K562 (cell line): ENCODE measurements at regions not wholly inside any gene's neighbourhood (a gene's known extent, or its start where the extent isn't known, plus 50 kb on each side); places are given as distances from the start of the nearest gene placed in this dataset.
"Not testable (repeated sequence)": the region's sequence is repeated elsewhere in the genome, so short reads cannot be mapped to it uniquely, and the experiment has no call there.

Source experiments
- ATAC-seq: fragments of 200-7000 bp; cut with Tn5 transposase; 3 replicates; pipeline ENCODE4 v1.9.1; 2020; ENCODE audit warnings: moderate library complexity
- BruUV-seq: library from RNA; stranded (reverse); fragments of 400-500 nt; replicated peaks from 2 replicates; lab custom pipeline; 2021; lab: Mats Ljungman, UMichigan
- CTCF ChIA-PET: fragments of 300-600 bp; formaldehyde crosslinking; extraction: SDS; loops from one replicate; lab custom pipeline; 2021; ENCODE audit warnings: low intra/inter-chr PET ratio; lab: Yijun Ruan, JAX
- POLR2A ChIA-PET: fragments of 300-600, 350-650 bp; sonication (Branson Sonifier 250); formaldehyde crosslinking; extraction: SDS; loops from one replicate; lab custom pipeline; 2021; ENCODE audit warnings: antibody characterized with exemption, inconsistent platforms; lab: Yijun Ruan, JAX
- DNase-seq, 4 experiments: peaks; one replicate each; pipeline versions ENCODE4 v3.0.0 to v3.0.0-alpha.2; 2011 to 2018; ENCODE audit warnings: low spot score in 3 of 4, mixed read lengths in 3 of 4; ENCODE audit errors: extremely low read depth in 1 of 4
- FAIRE-seq: peaks from 2 replicates; lab custom pipeline; 2011; peaks lifted over from hg19 to GRCh38; lab: Jason Lieb, UNC
- H2AFZ ChIP-seq: 2 replicates; pipeline ENCODE4 v1.6.0; 2011; ENCODE audit warnings: low read depth, low read length, control low read depth, inconsistent platforms
- H3K27ac ChIP-seq: fragments of 200-600 bp; 3 replicates; pipeline ENCODE4 v1.8.0; 2011; ENCODE audit warnings: low read depth, mild to moderate bottlenecking, control low read depth, inconsistent platforms, low read length, moderate library complexity, mixed read lengths; ENCODE audit errors: extremely low read depth
- H3K27me3 ChIP-seq, 2 experiments: fragments of 300-600 bp in 1 of 2; 2 replicates in 1 of 2; 3 replicates in 1 of 2; pipeline versions ENCODE4 v1.6.0 to v1.8.0; 2011; ENCODE audit warnings: inconsistent platforms in 2 of 2, low read length in 2 of 2, mild to moderate bottlenecking in 1 of 2, mixed read lengths in 1 of 2, moderate library complexity in 1 of 2; ENCODE audit not compliant: control insufficient read depth in 2 of 2, insufficient read depth in 2 of 2
- H3K36me3 ChIP-seq: fragments of 300-600 bp; 3 replicates; pipeline ENCODE4 v1.8.0; 2011; ENCODE audit warnings: mild to moderate bottlenecking, low read length, inconsistent platforms; ENCODE audit not compliant: control insufficient read depth, insufficient read depth
- H3K4me1 ChIP-seq, 2 experiments: fragments of 200-600 bp in 1 of 2; replicated peaks in 1 of 2; 2 replicates in 1 of 2; 3 replicates in 1 of 2; pipeline versions ENCODE4 v1.5.1 to v1.8.0; 2011; ENCODE audit warnings: inconsistent platforms in 2 of 2, low read length in 2 of 2, mild to moderate bottlenecking in 1 of 2, mixed read lengths in 1 of 2, moderate library complexity in 1 of 2; ENCODE audit not compliant: control insufficient read depth in 2 of 2, insufficient read depth in 2 of 2
- H3K4me2 ChIP-seq: 2 replicates; pipeline ENCODE4 v1.6.1; 2011; ENCODE audit warnings: low read length, control low read depth, inconsistent platforms, mixed read lengths; ENCODE audit not compliant: insufficient read depth
- H3K4me3 ChIP-seq: fragments of 200-600 bp; sonication (generic), shearing (Covaris generic); 2 replicates; pipeline ENCODE4 v1.5.1; 2016; ENCODE audit warnings: control low read depth, inconsistent platforms
- H3K79me2 ChIP-seq: fragments of 200-600 bp; 3 replicates; pipeline ENCODE4 v1.8.0; 2011; ENCODE audit warnings: low read length, inconsistent platforms; ENCODE audit not compliant: control insufficient read depth, insufficient read depth
- H3K9ac ChIP-seq, 2 experiments: 2 replicates each; pipeline versions ENCODE4 v1.6.0 to v1.6.1; 2011; ENCODE audit warnings: low read depth in 2 of 2, low read length in 2 of 2, control low read depth in 1 of 2, inconsistent platforms in 1 of 2, mild to moderate bottlenecking in 1 of 2, mixed read lengths in 1 of 2; ENCODE audit not compliant: insufficient read depth in 1 of 2
- H3K9me1 ChIP-seq: one replicate; pipeline ENCODE4 v1.6.0; 2011; ENCODE audit warnings: inconsistent platforms, mild to moderate bottlenecking, low read length, moderate library complexity; ENCODE audit not compliant: control insufficient read depth, insufficient read depth
- H3K9me3 ChIP-seq: replicated peaks from 2 replicates; pipeline ENCODE4 v1.5.1; 2011; ENCODE audit warnings: low read depth, low read length, inconsistent platforms; ENCODE audit not compliant: control insufficient read depth, insufficient read depth
- H4K20me1 ChIP-seq: replicated peaks from 2 replicates; pipeline ENCODE4 v1.6.1; 2011; ENCODE audit warnings: low read length, inconsistent platforms, mixed read lengths; ENCODE audit not compliant: control insufficient read depth, insufficient read depth
- ZBTB33 ChIP-seq: sonication (generic); formaldehyde crosslinking; IDR thresholded peaks from 2 replicates; pipeline ENCODE4 v1.8.1; 2023; ENCODE audit warnings: mild to moderate bottlenecking, missing genetic modification reagents
- WGBS: fragments of 100-300 bp; shearing (Covaris generic); methylation state at CpG from one replicate; pipeline ENCODE4 v1.1.6; 2016; ENCODE audit warnings: low coverage, mixed read lengths; ENCODE audit not compliant: insufficient coverage; ENCODE audit errors: missing lambda C conversion rate; 5-methylcytosine and 5-hydroxymethylcytosine counted together
- in situ Hi-C: fragments of 300-500 bp; cut with MboI; formaldehyde crosslinking; loops from 4 replicates; pipeline ENCODE4 v1.15.0; 2018; ENCODE audit warnings: inconsistent platforms, mixed read lengths
- intact Hi-C: fragments of 100-400 bp; cut with micrococcal nuclease; formaldehyde crosslinking; loops from 2 replicates; pipeline ENCODE4 v1.14.2; 2022

- TF ChIP-seq ZBTB33: no peak
These were observed 216.7 kb downstream of the TUBA3C start (continued) for GRCh38 chr13:18964942-18965341.

GRCh38 chr13:18963684-18964083 lies 217.9 kb downstream of the TUBA3C start:
- H3K27ac ChIP-seq, H3K9me3 ChIP-seq, H3K4me2 ChIP-seq, DNase-seq, H4K20me1 ChIP-seq, H3K9me1 ChIP-seq, in situ Hi-C loops, H3K4me1 ChIP-seq, H3K79me2 ChIP-seq, intact Hi-C loops, H3K36me3 ChIP-seq, CTCF ChIA-PET, H3K9ac ChIP-seq, H3K4me3 ChIP-seq, BruUV-seq, H2AFZ ChIP-seq, FAIRE-seq, ATAC-seq: not testable (repeated sequence)
- POLR2A ChIA-PET: interaction anchor here (0.6 to 0.8 kb wide), 3 partner anchors 14 to 249 kb away, joined by 3 to 5 read pairs (median 3); no protein-coding TSS in a partner anchor
- peaks cover 0 to 15% of the 10 kb centered on the region in 2 experiments; a peak in 3 of 5 replicates for H3K27me3 ChIP-seq
- 0% methylated on average over 6 of the region's 10 CpGs for WGBS
